ENCODE measurements at regions not wholly inside any gene's neighbourhood (a gene's known extent, or its start where the extent isn't known, plus 50 kb on each side); places are given as distances from the start of the nearest gene placed in this dataset.

DNA sequence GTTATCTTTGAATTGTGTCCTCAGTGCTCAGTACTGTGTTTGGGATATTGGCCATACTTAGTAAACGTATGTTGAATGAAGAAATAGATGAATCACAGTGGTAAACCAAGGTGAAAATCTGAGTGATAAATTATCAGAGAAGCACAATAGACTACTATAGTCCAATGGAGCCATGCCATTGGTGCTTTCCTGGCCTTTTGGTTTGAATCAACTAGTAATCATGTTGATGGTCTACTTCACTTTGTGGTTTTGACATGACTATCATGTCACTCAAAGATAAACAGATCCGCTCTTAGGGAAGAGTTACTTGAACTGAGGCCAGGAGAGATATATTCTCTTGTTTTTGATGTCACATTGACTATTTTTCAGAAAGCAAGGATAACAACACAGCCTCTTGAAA, 86.1 kb upstream of the IGFBP3 start:
- ChIA-PET CTCF (no interaction called here), POLR2A (no interaction called here)
- no peaks in the 10 kb centered on the region for H3K27me3 ChIP-seq (ENCODE audit: control insufficient read depth, insufficient read depth, low read length)
- H3K4me3 ChIP-seq (ENCODE audit: low read depth, low read length), result no peak overlapping the region
- H3K36me3 ChIP-seq (ENCODE audit: control insufficient read depth, insufficient read depth, low read length), result no peaks in the 10 kb centered on the region
- no peak for DNase-seq (ENCODE audit: low read depth)
- TF ChIP-seq, protein P1, sequence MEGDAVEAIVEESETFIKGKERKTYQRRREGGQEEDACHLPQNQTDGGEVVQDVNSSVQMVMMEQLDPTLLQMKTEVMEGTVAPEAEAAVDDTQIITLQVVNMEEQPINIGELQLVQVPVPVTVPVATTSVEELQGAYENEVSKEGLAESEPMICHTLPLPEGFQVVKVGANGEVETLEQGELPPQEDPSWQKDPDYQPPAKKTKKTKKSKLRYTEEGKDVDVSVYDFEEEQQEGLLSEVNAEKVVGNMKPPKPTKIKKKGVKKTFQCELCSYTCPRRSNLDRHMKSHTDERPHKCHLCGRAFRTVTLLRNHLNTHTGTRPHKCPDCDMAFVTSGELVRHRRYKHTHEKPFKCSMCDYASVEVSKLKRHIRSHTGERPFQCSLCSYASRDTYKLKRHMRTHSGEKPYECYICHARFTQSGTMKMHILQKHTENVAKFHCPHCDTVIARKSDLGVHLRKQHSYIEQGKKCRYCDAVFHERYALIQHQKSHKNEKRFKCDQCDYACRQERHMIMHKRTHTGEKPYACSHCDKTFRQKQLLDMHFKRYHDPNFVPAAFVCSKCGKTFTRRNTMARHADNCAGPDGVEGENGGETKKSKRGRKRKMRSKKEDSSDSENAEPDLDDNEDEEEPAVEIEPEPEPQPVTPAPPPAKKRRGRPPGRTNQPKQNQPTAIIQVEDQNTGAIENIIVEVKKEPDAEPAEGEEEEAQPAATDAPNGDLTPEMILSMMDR (IDR thresholded peaks at IDR 0.05; ENCODE audit: insufficient read depth, low read depth, low read length), result no peak

DNA sequence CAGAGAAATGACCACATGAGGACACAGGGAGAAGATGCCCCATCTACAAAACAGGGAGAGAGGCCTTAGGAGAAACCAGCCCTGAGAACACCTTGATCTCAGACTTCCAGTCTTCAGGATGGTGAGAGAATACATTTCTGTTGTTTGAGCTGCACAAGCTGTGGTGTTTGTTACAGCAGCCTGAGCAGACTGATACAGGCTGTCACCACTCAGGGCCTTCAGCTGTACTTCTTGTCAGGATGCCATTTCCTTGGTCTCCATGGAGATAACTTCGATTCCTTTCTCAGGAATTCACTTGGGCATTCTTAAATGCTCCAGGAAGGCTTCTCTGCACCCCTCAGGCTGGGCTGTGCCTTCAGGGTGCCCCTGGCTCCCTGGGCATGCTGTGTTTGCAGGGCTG, 85.7 kb upstream of the IGFBP3 start:
- H3K36me3 ChIP-seq (ENCODE audit: control insufficient read depth, insufficient read depth, low read length), result no peaks in the 10 kb centered on the region
- ChIA-PET CTCF (no interaction called here), POLR2A (no interaction called here)
- H3K4me3 ChIP-seq (ENCODE audit: low read depth, low read length), result no peak overlapping the region
- TF ChIP-seq, protein P1 (IDR thresholded peaks at IDR 0.05; ENCODE audit: insufficient read depth, low read depth, low read length), result no peak
- no peak for DNase-seq (ENCODE audit: low read depth)
- no peaks in the 10 kb centered on the region for H3K27me3 ChIP-seq (ENCODE audit: control insufficient read depth, insufficient read depth, low read length)

DNA sequence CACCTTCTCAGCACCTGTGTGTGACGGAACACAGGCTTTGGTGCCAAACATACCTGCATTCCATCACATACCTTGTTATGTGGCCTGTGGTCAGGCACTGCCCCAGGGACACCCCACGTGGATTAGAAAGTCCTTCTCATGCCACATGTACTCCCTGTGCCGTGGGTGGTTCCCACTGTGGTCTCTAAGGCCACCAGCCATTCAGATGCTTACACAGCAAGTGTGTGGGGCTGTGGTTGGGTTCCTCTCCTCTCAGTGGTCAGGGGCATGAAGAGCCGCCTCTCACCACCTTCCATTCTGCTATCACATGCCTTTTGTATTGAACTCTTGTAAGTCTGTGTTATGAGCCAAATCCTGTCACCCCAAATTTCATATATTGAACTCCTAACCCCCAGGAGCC, 85.1 kb upstream of the IGFBP3 start:
- no peaks in the 10 kb centered on the region for H3K36me3 ChIP-seq (ENCODE audit: control insufficient read depth, insufficient read depth, low read length)
- H3K27me3 ChIP-seq (ENCODE audit: control insufficient read depth, insufficient read depth, low read length), result no peaks in the 10 kb centered on the region
- TF ChIP-seq, protein P1 (IDR thresholded peaks at IDR 0.05; ENCODE audit: insufficient read depth, low read depth, low read length), result no peak
- no peak overlapping the region for H3K4me3 ChIP-seq (ENCODE audit: low read depth, low read length)
- CTCF ChIA-PET, result no interaction called here
- no peak for DNase-seq (ENCODE audit: low read depth)
- POLR2A ChIA-PET, result no interaction called here

DNA sequence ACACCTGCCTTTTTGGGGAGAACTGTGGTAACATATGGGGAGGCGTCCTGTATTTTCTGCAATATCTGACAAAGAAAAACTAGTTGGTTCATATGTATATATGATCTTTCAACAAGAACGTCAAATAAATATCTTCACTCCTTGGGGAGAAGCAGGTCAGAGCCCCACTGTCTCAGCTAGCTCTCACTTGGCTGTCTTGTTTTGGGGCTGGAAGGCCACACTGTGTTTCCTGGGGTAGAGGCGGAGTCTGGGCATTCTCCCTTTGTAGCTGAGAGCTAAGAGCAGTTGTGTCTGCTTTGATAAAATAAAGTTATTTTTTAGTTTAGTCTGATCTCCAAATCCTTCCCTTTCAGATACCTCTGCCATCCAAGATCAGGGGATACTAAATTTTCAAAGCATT, 83.9 kb upstream of the IGFBP3 start:
- no peak overlapping the region for H3K4me3 ChIP-seq (ENCODE audit: low read depth, low read length)
- ChIA-PET CTCF (no interaction called here), POLR2A (no interaction called here)
- no peaks in the 10 kb centered on the region for H3K27me3 ChIP-seq (ENCODE audit: control insufficient read depth, insufficient read depth, low read length)
- no peaks in the 10 kb centered on the region for H3K36me3 ChIP-seq (ENCODE audit: control insufficient read depth, insufficient read depth, low read length)
- TF ChIP-seq, protein P1 (IDR thresholded peaks at IDR 0.05; ENCODE audit: insufficient read depth, low read depth, low read length), result no peak
- no peak for DNase-seq (ENCODE audit: low read depth)

DNA sequence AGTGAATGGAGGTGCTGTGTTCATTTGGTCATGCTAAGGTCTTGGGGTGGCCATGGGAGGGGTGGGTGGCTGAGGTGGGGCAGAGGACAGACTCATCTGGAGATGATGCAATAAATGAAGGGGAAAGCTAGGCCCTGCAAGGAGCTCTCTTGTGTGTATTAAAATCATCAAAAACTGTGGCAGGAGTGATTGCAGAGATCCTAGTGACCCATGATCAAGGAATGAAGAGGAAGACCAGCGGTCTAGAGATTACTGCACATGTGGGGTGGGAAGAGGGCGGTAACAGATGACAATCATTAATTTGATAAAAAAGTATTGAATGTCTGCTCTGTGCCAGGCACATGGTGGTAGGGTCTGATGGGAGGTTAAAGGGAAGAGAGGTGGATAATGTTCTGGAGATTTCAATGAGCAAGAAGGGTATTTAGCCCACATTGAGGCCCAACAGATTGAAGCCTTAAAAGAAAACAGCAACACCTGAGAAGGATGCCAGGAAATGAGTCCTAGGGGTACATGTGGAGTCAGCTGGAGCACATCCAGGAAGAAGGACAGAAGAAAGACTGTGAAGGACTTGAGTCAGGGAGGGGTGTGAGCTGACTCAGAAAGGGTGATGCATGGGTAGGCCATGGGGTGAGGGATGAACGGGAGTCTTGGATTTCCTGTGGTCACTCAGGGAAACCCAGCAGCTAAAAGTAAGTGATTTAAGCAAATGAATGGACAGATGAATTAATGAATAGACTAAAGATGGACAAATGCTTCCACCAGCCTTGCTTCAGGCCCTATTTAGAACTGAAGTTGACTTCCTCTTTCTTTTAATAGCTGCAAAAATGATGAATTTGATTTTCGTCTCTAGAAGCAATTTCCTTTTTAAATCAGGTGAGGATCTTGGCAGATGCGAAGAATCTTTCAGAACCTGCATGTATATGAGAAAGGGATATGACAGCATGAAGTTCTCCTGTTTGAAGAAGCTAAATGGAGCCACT, 83.1 kb upstream of the IGFBP3 start:
- TF ChIP-seq, protein P1 (IDR thresholded peaks at IDR 0.05; ENCODE audit: insufficient read depth, low read depth, low read length), result no peak
- no peaks in the 10 kb centered on the region for H3K36me3 ChIP-seq (ENCODE audit: control insufficient read depth, insufficient read depth, low read length)
- ChIA-PET CTCF (no interaction called here), POLR2A (no interaction called here)
- no peaks in the 10 kb centered on the region for H3K27me3 ChIP-seq (ENCODE audit: control insufficient read depth, insufficient read depth, low read length)
- DNase-seq (ENCODE audit: low read depth), result no peak
- no peak overlapping the region for H3K4me3 ChIP-seq (ENCODE audit: low read depth, low read length)
